Vagina (tissue), 2 donors: ENCODE measurements at regions not wholly inside any gene's neighbourhood (a gene's known extent, or its start where the extent isn't known, plus 50 kb on each side); places are given as distances from the start of the nearest gene placed in this dataset.

ENCODE experiments used
- DNase-seq, 2 donors: peaks; one replicate each; pipeline ENCODE4 v3.0.0-alpha.2; 2017; ENCODE audit errors: extremely low spot score in 2 of 2
- H3K27ac ChIP-seq: fragments of 200-600 bp; sonication (generic); one replicate; pipeline ENCODE4 v1.5.1; 2019
- H3K27me3 ChIP-seq: fragments of 200-600 bp; sonication (generic); one replicate; pipeline ENCODE4 v1.5.1; 2019
- H3K36me3 ChIP-seq, 2 donors: fragments of 200-600 bp; sonication (generic); one replicate each; pipeline ENCODE4 v1.5.1; 2017 to 2019
- H3K4me1 ChIP-seq: fragments of 200-600 bp; sonication (generic); one replicate; pipeline ENCODE4 v1.5.1; 2019
- H3K4me3 ChIP-seq, 2 donors: fragments of 200-600 bp; sonication (generic); 1 replicate in 1 of 2; 2 replicates in 1 of 2; pipeline ENCODE4 v1.5.1; 2016 to 2019
- H3K9me3 ChIP-seq: fragments of 200-600 bp; sonication (generic); one replicate; pipeline ENCODE4 v1.5.1; 2019
- CTCF ChIP-seq, 3 experiments: fragments of 450-650 bp in 2 of 3; fragments of 200-600 bp in 1 of 3; sonication (generic) in 1 of 3; IDR thresholded peaks; one replicate each; pipeline ENCODE4 v1.5.1; 2017 to 2019; ENCODE audit warnings: antibody characterized with exemption in 3 of 3, mild to moderate bottlenecking in 2 of 3, moderate library complexity in 2 of 3
- POLR2A ChIP-seq, 2 donors: fragments of 450-650 bp; IDR thresholded peaks; one replicate each; pipeline ENCODE4 v1.6.1; 2017; ENCODE audit warnings: antibody characterized with exemption in 2 of 2, mild to moderate bottlenecking in 2 of 2, moderate library complexity in 2 of 2
- POLR2AphosphoS5 ChIP-seq, 2 donors: sonication (generic); formaldehyde crosslinking; IDR thresholded peaks; one replicate each; pipeline ENCODE4 v1.9.0; 2017; ENCODE audit warnings: antibody characterized with exemption in 2 of 2, mild to moderate bottlenecking in 2 of 2, low read depth in 1 of 2; ENCODE audit not compliant: insufficient read depth in 1 of 2
- intact Hi-C: fragments of 100-400 bp; cut with DNase I; formaldehyde crosslinking; loops from one replicate; pipeline ENCODE4 v1.15.1; 2023

GRCh38 chr2:123370186-123370585 is 654.9 kb upstream of the CNTNAP5 start:
- DNase-seq = no peak
- Histone ChIP-seq H3K9me3 (no peaks in the 10 kb centered on the region), H3K27ac (no peak overlapping the region), H3K4me1 (no peaks in the 10 kb centered on the region), H3K36me3 (no peaks in the 10 kb centered on the region), H3K27me3 (no peaks in the 10 kb centered on the region), H3K4me3 (no peak overlapping the region)
- intact Hi-C loops = no loop called here
- no peak for TF ChIP-seq CTCF (IDR thresholded peaks at IDR 0.05)
- no peak for TF ChIP-seq POLR2A (IDR thresholded peaks at IDR 0.05)
- no peak for TF ChIP-seq POLR2AphosphoS5 (IDR thresholded peaks at IDR 0.05; ENCODE audit: insufficient read depth in 1 of 2, low read depth in 1 of 2)

GRCh38 chr2:123371535-123371934 is 653.6 kb upstream of the CNTNAP5 start:
- intact Hi-C loops = no loop called here
- Histone ChIP-seq H3K9me3 (no peaks in the 10 kb centered on the region), H3K27me3 (no peaks in the 10 kb centered on the region), H3K36me3 (no peaks in the 10 kb centered on the region), H3K4me1 (no peaks in the 10 kb centered on the region), H3K4me3 (no peak overlapping the region), H3K27ac (no peak overlapping the region)
- no peak for TF ChIP-seq POLR2AphosphoS5 (IDR thresholded peaks at IDR 0.05; ENCODE audit: insufficient read depth in 1 of 2, low read depth in 1 of 2)
- no peak for TF ChIP-seq POLR2A (IDR thresholded peaks at IDR 0.05)
- no peak for TF ChIP-seq CTCF (IDR thresholded peaks at IDR 0.05)
- DNase-seq = no peak

- Histone ChIP-seq H3K27me3 (no peaks in the 10 kb centered on the region), H3K4me3 (no peak overlapping the region), H3K9me3 (no peaks in the 10 kb centered on the region), H3K36me3 (no peaks in the 10 kb centered on the region), H3K4me1 (no peaks in the 10 kb centered on the region), H3K27ac (no peak overlapping the region)
- intact Hi-C loops = no loop called here
- DNase-seq = no peak
- no peak for TF ChIP-seq POLR2A (IDR thresholded peaks at IDR 0.05)
- TF ChIP-seq POLR2AphosphoS5 (IDR thresholded peaks at IDR 0.05; ENCODE audit: insufficient read depth in 1 of 2, low read depth in 1 of 2) = no peak
- no peak for TF ChIP-seq CTCF (IDR thresholded peaks at IDR 0.05)
Observed at GRCh38 chr2:123380370-123380935, 644.6 kb upstream of the CNTNAP5 start.

- no peak overlapping the region for H3K4me3 ChIP-seq
- no peaks in the 10 kb centered on the region for H3K36me3 ChIP-seq
- no peaks in the 10 kb centered on the region for H3K27me3 ChIP-seq
- TF ChIP-seq CTCF (IDR thresholded peaks at IDR 0.05) = no peak
- TF ChIP-seq POLR2A (IDR thresholded peaks at IDR 0.05) = no peak
- no peak for TF ChIP-seq POLR2AphosphoS5 (IDR thresholded peaks at IDR 0.05; ENCODE audit: insufficient read depth in 1 of 2, low read depth in 1 of 2)
- intact Hi-C loops = no loop called here
- no peaks in the 10 kb centered on the region for H3K9me3 ChIP-seq
- DNase-seq = no peak
- no peak overlapping the region for H3K27ac ChIP-seq
- H3K4me1 ChIP-seq = no peaks in the 10 kb centered on the region
Observed at GRCh38 chr2:123415678-123416077, 609.4 kb upstream of the CNTNAP5 start.

- Histone ChIP-seq H3K36me3 (no peaks in the 10 kb centered on the region), H3K27me3 (no peaks in the 10 kb centered on the region), H3K9me3 (no peaks in the 10 kb centered on the region), H3K4me1 (no peaks in the 10 kb centered on the region), H3K4me3 (no peak overlapping the region), H3K27ac (no peak overlapping the region)
- intact Hi-C loops = no loop called here
- DNase-seq = no peak
- no peak for TF ChIP-seq CTCF (IDR thresholded peaks at IDR 0.05)
- no peak for TF ChIP-seq POLR2A (IDR thresholded peaks at IDR 0.05)
- no peak for TF ChIP-seq POLR2AphosphoS5 (IDR thresholded peaks at IDR 0.05; ENCODE audit: insufficient read depth in 1 of 2, low read depth in 1 of 2)
Observed at GRCh38 chr2:123419976-123420375, 605.1 kb upstream of the CNTNAP5 start.
